IgD-negative memory B cell (primary cell): ENCODE measurements at regions not wholly inside any gene's neighbourhood (a gene's known extent, or its start where the extent isn't known, plus 50 kb on each side); places are given as distances from the start of the nearest gene placed in this dataset.
"Not testable (repeated sequence)": the region's sequence is repeated elsewhere in the genome, so short reads cannot be mapped to it uniquely, and the experiment has no call there.

Experiments
- H3K27ac Mint-ChIP-seq, 3 donors: one replicate each; pipeline ENCODE4 v1.8.0; 2020 to 2022; ENCODE audit warnings: mild to moderate bottlenecking in 3 of 3, mixed read lengths in 3 of 3, moderate library complexity in 1 of 3
- H3K27me3 Mint-ChIP-seq: one replicate; pipeline ENCODE4 v1.8.0; 2021; ENCODE audit warnings: mixed read lengths
- H3K36me3 Mint-ChIP-seq: one replicate; pipeline ENCODE4 v1.8.0; 2020; ENCODE audit warnings: mild to moderate bottlenecking, mixed read lengths
- H3K4me1 Mint-ChIP-seq, 3 donors: one replicate each; pipeline ENCODE4 v1.8.0; 2020 to 2022; ENCODE audit warnings: mixed read lengths in 3 of 3, mild to moderate bottlenecking in 1 of 3
- H3K4me3 Mint-ChIP-seq, 4 donors: one replicate each; pipeline ENCODE4 v1.8.0; 2020 to 2022; ENCODE audit warnings: mild to moderate bottlenecking in 4 of 4, mixed read lengths in 4 of 4, moderate library complexity in 3 of 4
- H3K9me3 Mint-ChIP-seq, 3 donors: one replicate each; pipeline ENCODE4 v1.8.0; 2020 to 2021; ENCODE audit warnings: mixed read lengths in 3 of 3, mild to moderate bottlenecking in 1 of 3

- H3K27me3 Mint-ChIP-seq, result no peaks in the 10 kb centered on the region
- H3K36me3 Mint-ChIP-seq, result no peaks in the 10 kb centered on the region
- H3K4me3 Mint-ChIP-seq, result no peak overlapping the region
- no peaks in the 10 kb centered on the region for H3K4me1 Mint-ChIP-seq
- H3K9me3 Mint-ChIP-seq, result peaks cover 6 to 19% (median 6%) of the 10 kb centered on the region in 3 donors
- H3K27ac Mint-ChIP-seq, result no peak overlapping the region
Observed at GRCh38 chr2:133624551-133624950, 56.3 kb upstream of the NCKAP5 start.

GRCh38 chr2:133627741-133628140 is 59.5 kb upstream of the NCKAP5 start:
- Mint-ChIP-seq H3K9me3 (peaks cover 2 to 15% (median 6%) of the 10 kb centered on the region in 3 donors), H3K4me3 (no peak overlapping the region), H3K4me1 (no peaks in the 10 kb centered on the region), H3K36me3 (no peaks in the 10 kb centered on the region), H3K27ac (no peak overlapping the region), H3K27me3 (no peaks in the 10 kb centered on the region)

DNA sequence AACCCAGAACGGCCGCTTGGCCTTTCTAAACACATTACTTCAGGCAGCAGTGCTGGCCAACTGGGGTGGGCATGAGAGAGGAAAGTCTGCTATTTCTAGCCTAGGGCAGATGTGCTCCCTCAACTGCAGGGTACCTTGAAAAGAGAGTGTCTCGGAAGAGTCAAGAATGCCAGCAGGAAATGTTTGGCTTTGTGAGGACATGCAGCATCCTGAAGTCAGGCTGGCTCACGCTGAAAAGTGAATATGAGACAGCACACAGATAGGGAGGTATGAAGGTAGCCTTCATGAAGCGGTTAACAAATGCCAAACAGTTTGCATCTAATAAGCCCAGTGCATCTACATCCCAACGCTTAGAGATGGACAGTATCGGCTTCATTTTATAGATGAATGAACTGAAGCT is 65.0 kb upstream of the NCKAP5 start:
- Mint-ChIP-seq H3K4me1 (no peaks in the 10 kb centered on the region), H3K36me3 (no peaks in the 10 kb centered on the region), H3K27ac (no peak overlapping the region)

DNA sequence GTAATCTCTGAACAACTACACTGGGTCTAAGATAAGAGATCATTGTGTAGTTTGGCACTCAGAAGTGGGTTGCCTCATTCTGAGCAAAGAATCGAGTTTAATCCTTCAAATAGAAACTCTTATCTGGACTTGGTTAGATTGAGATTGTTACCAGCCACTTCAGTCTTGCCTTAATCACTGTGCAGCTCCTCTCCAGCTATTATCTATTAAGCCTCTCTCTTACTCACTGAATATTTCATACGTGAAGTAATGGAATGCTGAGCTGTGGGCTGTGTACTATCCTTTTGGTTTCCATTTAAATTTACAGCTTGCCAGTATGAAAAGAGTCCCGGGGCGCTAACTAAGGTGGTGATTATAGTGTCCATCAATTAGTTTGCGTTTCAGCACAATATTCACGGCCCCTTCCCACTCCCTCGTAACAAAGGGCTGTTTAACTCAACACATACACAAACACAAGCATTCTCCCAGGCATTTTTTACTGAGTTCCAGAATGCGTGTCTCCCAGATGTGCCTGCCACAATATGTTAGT is 65.7 kb upstream of the NCKAP5 start:
- Mint-ChIP-seq H3K9me3 (peaks cover 1 to 4% (median 2%) of the 10 kb centered on the region in 3 donors), H3K27me3 (peaks cover 1% of the 10 kb centered on the region), H3K4me3 (no peak overlapping the region), H3K36me3 (no peaks in the 10 kb centered on the region), H3K4me1 (no peaks in the 10 kb centered on the region), H3K27ac (no peak overlapping the region)

More for the DNA sequence above, 65.0 kb upstream of the NCKAP5 start:
- peaks cover 1 to 7% (median 2%) of the 10 kb centered on the region in 3 donors for H3K9me3 Mint-ChIP-seq
- H3K27me3 Mint-ChIP-seq, result peaks cover 1% of the 10 kb centered on the region
- H3K4me3 Mint-ChIP-seq, result no peak overlapping the region

- no peaks in the 10 kb centered on the region for H3K36me3 Mint-ChIP-seq
- no peak overlapping the region for H3K4me3 Mint-ChIP-seq
- H3K9me3 Mint-ChIP-seq, result peaks cover 0 to 1% (median 0%) of the 10 kb centered on the region in 3 donors
- peaks cover 2% of the 10 kb centered on the region for H3K27me3 Mint-ChIP-seq
- no peak overlapping the region for H3K27ac Mint-ChIP-seq
- H3K4me1 Mint-ChIP-seq, result no peaks in the 10 kb centered on the region
Observed at GRCh38 chr2:133635131-133635530, 66.9 kb upstream of the NCKAP5 start.

GRCh38 chr2:133636287-133636686 is 68.0 kb upstream of the NCKAP5 start:
- H3K4me1 Mint-ChIP-seq, result no peaks in the 10 kb centered on the region
- no peak overlapping the region for H3K27ac Mint-ChIP-seq
- no peak overlapping the region for H3K4me3 Mint-ChIP-seq
- H3K36me3 Mint-ChIP-seq, result no peaks in the 10 kb centered on the region
- peaks cover 0 to 1% (median 0%) of the 10 kb centered on the region in 3 donors for H3K9me3 Mint-ChIP-seq
- H3K27me3 Mint-ChIP-seq, result peaks cover 2% of the 10 kb centered on the region

- peaks cover 5% of the 10 kb centered on the region for H3K27me3 Mint-ChIP-seq
- H3K9me3 Mint-ChIP-seq, result peaks cover 0 to 2% (median 1%) of the 10 kb centered on the region in 3 donors
- H3K36me3 Mint-ChIP-seq, result no peaks in the 10 kb centered on the region
- H3K4me1 Mint-ChIP-seq, result no peaks in the 10 kb centered on the region
- H3K4me3 Mint-ChIP-seq, result no peak overlapping the region
- no peak overlapping the region for H3K27ac Mint-ChIP-seq
Observed at GRCh38 chr2:133640103-133640502, 71.8 kb upstream of the NCKAP5 start.

DNA sequence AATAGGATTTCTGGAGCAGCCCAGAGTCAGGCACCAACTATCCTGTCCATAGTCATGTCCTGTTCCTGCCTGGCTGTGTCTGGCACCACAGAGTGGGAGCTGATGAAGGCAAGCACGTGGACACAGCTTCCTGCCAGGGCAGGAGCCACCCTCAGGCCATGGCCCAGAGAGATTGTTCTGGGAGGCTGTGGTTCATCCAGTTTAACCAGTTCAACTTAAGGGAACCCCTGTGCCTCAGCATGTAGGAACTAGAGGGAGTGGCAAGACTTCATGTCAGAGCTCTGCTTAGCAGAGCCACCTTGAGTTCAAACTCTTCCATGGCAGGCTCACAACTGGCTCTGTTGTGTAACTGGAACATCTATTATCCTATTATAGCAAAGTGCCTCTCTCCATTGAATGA is 73.2 kb upstream of the NCKAP5 start:
- Mint-ChIP-seq H3K4me3 (no peak overlapping the region), H3K36me3 (no peaks in the 10 kb centered on the region), H3K27me3 (peaks cover 5% of the 10 kb centered on the region), H3K4me1 (no peaks in the 10 kb centered on the region), H3K9me3 (peaks cover 0 to 2% (median 0%) of the 10 kb centered on the region in 3 donors), H3K27ac (no peak overlapping the region)

DNA sequence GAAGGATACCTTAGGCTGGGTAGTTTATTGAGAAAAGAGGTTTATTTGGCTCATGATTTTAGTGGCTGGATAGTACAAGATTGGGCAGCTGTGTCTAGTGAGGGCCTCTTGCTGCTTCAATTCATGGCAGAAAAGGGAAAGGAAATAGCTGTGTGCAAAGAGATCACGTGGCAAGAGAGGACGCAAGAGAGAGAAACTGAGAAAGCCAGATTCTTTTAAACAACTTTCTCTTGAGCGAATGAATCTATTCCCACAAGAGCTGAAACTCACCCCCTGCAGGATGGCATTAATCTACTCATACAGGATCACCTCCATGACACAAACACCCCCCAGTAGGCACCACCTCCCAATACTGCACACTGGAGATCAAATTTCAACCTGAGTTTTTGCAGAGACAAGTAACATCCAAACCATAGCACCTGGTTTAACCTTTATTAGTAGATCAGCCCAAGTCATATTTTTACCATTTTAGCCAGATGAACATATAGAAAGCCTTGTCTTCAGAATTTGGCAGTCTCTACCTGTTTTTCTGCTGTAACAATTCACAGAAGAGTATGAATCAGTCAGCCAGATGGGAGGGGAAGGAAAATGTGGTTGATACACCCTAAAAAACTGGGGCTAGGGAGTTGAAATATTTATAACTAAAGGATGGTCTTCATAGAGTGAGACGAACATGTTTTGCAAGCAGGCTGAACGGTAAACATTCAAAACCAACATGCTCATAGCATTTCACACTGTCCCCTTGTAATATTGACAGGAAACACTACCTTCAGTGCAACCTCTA is 73.9 kb upstream of the NCKAP5 start:
- Mint-ChIP-seq H3K4me1 (no peaks in the 10 kb centered on the region), H3K36me3 (no peaks in the 10 kb centered on the region)

GRCh38 chr2:133642791-133643191 is 74.5 kb upstream of the NCKAP5 start:
- no peaks in the 10 kb centered on the region for H3K4me1 Mint-ChIP-seq
- peaks cover 0 to 2% (median 0%) of the 10 kb centered on the region in 3 donors for H3K9me3 Mint-ChIP-seq
- H3K36me3 Mint-ChIP-seq, result no peaks in the 10 kb centered on the region
- peaks cover 4% of the 10 kb centered on the region for H3K27me3 Mint-ChIP-seq
- no peak overlapping the region for H3K4me3 Mint-ChIP-seq
- H3K27ac Mint-ChIP-seq, result no peak overlapping the region

More for the DNA sequence above, 73.9 kb upstream of the NCKAP5 start:
- peaks cover 5% of the 10 kb centered on the region for H3K27me3 Mint-ChIP-seq
- peaks cover 0 to 2% (median 0%) of the 10 kb centered on the region in 3 donors for H3K9me3 Mint-ChIP-seq
- H3K4me3 Mint-ChIP-seq, result no peak overlapping the region
- H3K27ac Mint-ChIP-seq, result no peak overlapping the region

GRCh38 chr2:133643863-133644262 is 75.6 kb upstream of the NCKAP5 start:
- H3K9me3 Mint-ChIP-seq, result peaks cover 0 to 2% (median 0%) of the 10 kb centered on the region in 3 donors
- H3K27ac Mint-ChIP-seq, result no peak overlapping the region
- no peaks in the 10 kb centered on the region for H3K4me1 Mint-ChIP-seq
- no peak overlapping the region for H3K4me3 Mint-ChIP-seq
- peaks cover 4% of the 10 kb centered on the region for H3K27me3 Mint-ChIP-seq
- H3K36me3 Mint-ChIP-seq, result no peaks in the 10 kb centered on the region

- H3K9me3 Mint-ChIP-seq, result peaks cover 0 to 3% (median 2%) of the 10 kb centered on the region in 3 donors
- peaks cover 3% of the 10 kb centered on the region for H3K27me3 Mint-ChIP-seq
- no peaks in the 10 kb centered on the region for H3K36me3 Mint-ChIP-seq
- no peak overlapping the region for H3K27ac Mint-ChIP-seq
- H3K4me1 Mint-ChIP-seq, result no peaks in the 10 kb centered on the region
- no peak overlapping the region for H3K4me3 Mint-ChIP-seq
Observed at GRCh38 chr2:133644846-133645245, 76.6 kb upstream of the NCKAP5 start.

DNA sequence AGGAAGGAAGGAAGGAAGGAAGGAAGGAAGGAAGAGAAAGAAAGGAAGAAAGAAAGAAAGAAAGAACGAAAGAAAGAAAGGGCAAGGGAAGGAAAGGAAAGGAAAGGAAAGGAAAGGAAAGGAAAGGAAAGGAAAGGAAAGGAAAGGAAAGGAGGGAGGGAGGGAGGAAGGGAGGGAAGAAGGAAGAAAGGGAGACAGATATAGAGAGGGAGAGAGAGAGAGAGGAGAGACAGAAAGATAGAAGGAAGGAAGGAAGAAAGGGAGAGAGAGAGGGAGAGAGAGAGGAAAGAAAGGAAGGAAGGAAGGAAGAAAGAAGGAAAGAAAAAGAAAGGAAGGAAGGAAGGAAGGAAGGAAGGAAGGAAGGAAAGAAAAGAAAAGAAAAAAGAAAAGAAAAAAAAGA is 79.1 kb upstream of the NCKAP5 start:
- H3K27me3 Mint-ChIP-seq, H3K36me3 Mint-ChIP-seq, H3K9me3 Mint-ChIP-seq, H3K27ac Mint-ChIP-seq, H3K4me3 Mint-ChIP-seq, H3K4me1 Mint-ChIP-seq: not testable (repeated sequence)

DNA sequence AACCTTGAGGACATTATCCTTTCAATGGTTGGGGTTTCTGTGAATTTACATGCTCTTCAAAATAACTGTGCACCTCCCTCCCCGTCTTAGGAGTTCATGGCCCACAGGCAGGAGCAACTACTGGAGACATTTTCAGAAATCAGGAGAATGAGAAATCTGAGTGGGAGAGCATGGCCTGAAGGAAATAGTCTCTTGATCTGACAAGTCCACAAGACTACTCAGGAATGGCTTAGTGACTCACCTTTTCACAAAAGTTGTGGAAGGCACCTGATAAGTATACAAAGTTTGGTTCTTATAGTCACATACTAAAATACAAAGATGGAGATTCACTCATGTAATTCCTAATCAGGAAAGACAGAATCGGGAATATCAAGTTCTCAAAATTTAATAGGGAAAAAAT is 83.6 kb upstream of the NCKAP5 start:
- no peaks in the 10 kb centered on the region for H3K36me3 Mint-ChIP-seq
- H3K27ac Mint-ChIP-seq, result no peak overlapping the region
- H3K4me3 Mint-ChIP-seq, result no peak overlapping the region
- no peaks in the 10 kb centered on the region for H3K27me3 Mint-ChIP-seq
- H3K4me1 Mint-ChIP-seq, result no peaks in the 10 kb centered on the region
- H3K9me3 Mint-ChIP-seq, result peaks cover 0 to 2% (median 2%) of the 10 kb centered on the region in 3 donors

GRCh38 chr2:133652398-133652797 is 84.1 kb upstream of the NCKAP5 start:
- Mint-ChIP-seq H3K9me3 (peaks cover 0 to 2% (median 2%) of the 10 kb centered on the region in 3 donors), H3K4me3 (no peak overlapping the region), H3K4me1 (no peaks in the 10 kb centered on the region), H3K36me3 (no peaks in the 10 kb centered on the region), H3K27me3 (no peaks in the 10 kb centered on the region), H3K27ac (no peak overlapping the region)

DNA sequence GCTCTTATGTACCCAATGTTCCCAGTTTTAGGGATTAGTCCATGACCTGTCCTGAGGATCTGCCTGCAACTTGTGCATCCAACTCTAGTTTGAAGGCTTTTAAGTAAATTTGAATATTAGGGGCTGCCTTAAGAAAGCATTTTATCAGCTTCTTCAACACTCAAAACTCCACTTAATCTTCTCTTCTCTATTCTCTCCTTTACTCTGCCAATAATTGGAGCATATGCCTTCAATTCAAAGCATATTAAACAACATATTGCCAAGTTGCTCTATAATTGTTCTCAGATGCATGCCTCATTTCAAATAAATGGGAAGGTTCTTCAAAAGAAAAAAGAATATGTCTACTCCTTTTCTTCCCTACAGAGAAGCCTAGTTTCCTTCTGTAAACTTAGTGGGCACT is 84.8 kb upstream of the NCKAP5 start:
- Mint-ChIP-seq H3K27ac (no peak overlapping the region), H3K4me1 (no peaks in the 10 kb centered on the region), H3K4me3 (no peak overlapping the region), H3K9me3 (peaks cover 0 to 2% (median 2%) of the 10 kb centered on the region in 3 donors), H3K36me3 (no peaks in the 10 kb centered on the region), H3K27me3 (no peaks in the 10 kb centered on the region)
